K562 (cell line): ENCODE measurements at regions not wholly inside any gene's neighbourhood (a gene's known extent, or its start where the extent isn't known, plus 50 kb on each side); places are given as distances from the start of the nearest gene placed in this dataset.

Experiments used
- ATAC-seq: fragments of 200-7000 bp; cut with Tn5 transposase; 3 replicates; pipeline ENCODE4 v1.9.1; 2020; ENCODE audit warnings: moderate library complexity
- BruUV-seq: library from RNA; stranded (reverse); fragments of 400-500 nt; replicated peaks from 2 replicates; lab custom pipeline; 2021; lab: Mats Ljungman, UMichigan
- CTCF ChIA-PET: fragments of 300-600 bp; formaldehyde crosslinking; extraction: SDS; loops from one replicate; lab custom pipeline; 2021; ENCODE audit warnings: low intra/inter-chr PET ratio; lab: Yijun Ruan, JAX
- POLR2A ChIA-PET: fragments of 300-600, 350-650 bp; sonication (Branson Sonifier 250); formaldehyde crosslinking; extraction: SDS; loops from one replicate; lab custom pipeline; 2021; ENCODE audit warnings: antibody characterized with exemption, inconsistent platforms; lab: Yijun Ruan, JAX
- DNase-seq, 4 experiments: peaks; one replicate each; pipeline versions ENCODE4 v3.0.0 to v3.0.0-alpha.2; 2011 to 2018; ENCODE audit warnings: low spot score in 3 of 4, mixed read lengths in 3 of 4; ENCODE audit errors: extremely low read depth in 1 of 4
- FAIRE-seq: peaks from 2 replicates; lab custom pipeline; 2011; peaks lifted over from hg19 to GRCh38; lab: Jason Lieb, UNC
- H2AFZ ChIP-seq: 2 replicates; pipeline ENCODE4 v1.6.0; 2011; ENCODE audit warnings: low read depth, low read length, control low read depth, inconsistent platforms
- H3K27ac ChIP-seq: fragments of 200-600 bp; 3 replicates; pipeline ENCODE4 v1.8.0; 2011; ENCODE audit warnings: low read depth, mild to moderate bottlenecking, control low read depth, inconsistent platforms, low read length, moderate library complexity, mixed read lengths; ENCODE audit errors: extremely low read depth
- H3K27me3 ChIP-seq, 2 experiments: fragments of 300-600 bp in 1 of 2; 2 replicates in 1 of 2; 3 replicates in 1 of 2; pipeline versions ENCODE4 v1.6.0 to v1.8.0; 2011; ENCODE audit warnings: inconsistent platforms in 2 of 2, low read length in 2 of 2, mild to moderate bottlenecking in 1 of 2, mixed read lengths in 1 of 2, moderate library complexity in 1 of 2; ENCODE audit not compliant: control insufficient read depth in 2 of 2, insufficient read depth in 2 of 2
- H3K36me3 ChIP-seq: fragments of 300-600 bp; 3 replicates; pipeline ENCODE4 v1.8.0; 2011; ENCODE audit warnings: mild to moderate bottlenecking, low read length, inconsistent platforms; ENCODE audit not compliant: control insufficient read depth, insufficient read depth
- H3K4me1 ChIP-seq, 2 experiments: fragments of 200-600 bp in 1 of 2; replicated peaks in 1 of 2; 2 replicates in 1 of 2; 3 replicates in 1 of 2; pipeline versions ENCODE4 v1.5.1 to v1.8.0; 2011; ENCODE audit warnings: inconsistent platforms in 2 of 2, low read length in 2 of 2, mild to moderate bottlenecking in 1 of 2, mixed read lengths in 1 of 2, moderate library complexity in 1 of 2; ENCODE audit not compliant: control insufficient read depth in 2 of 2, insufficient read depth in 2 of 2
- H3K4me2 ChIP-seq: 2 replicates; pipeline ENCODE4 v1.6.1; 2011; ENCODE audit warnings: low read length, control low read depth, inconsistent platforms, mixed read lengths; ENCODE audit not compliant: insufficient read depth
- H3K4me3 ChIP-seq: fragments of 200-600 bp; sonication (generic), shearing (Covaris generic); 2 replicates; pipeline ENCODE4 v1.5.1; 2016; ENCODE audit warnings: control low read depth, inconsistent platforms
- H3K79me2 ChIP-seq: fragments of 200-600 bp; 3 replicates; pipeline ENCODE4 v1.8.0; 2011; ENCODE audit warnings: low read length, inconsistent platforms; ENCODE audit not compliant: control insufficient read depth, insufficient read depth
- H3K9ac ChIP-seq, 2 experiments: 2 replicates each; pipeline versions ENCODE4 v1.6.0 to v1.6.1; 2011; ENCODE audit warnings: low read depth in 2 of 2, low read length in 2 of 2, control low read depth in 1 of 2, inconsistent platforms in 1 of 2, mild to moderate bottlenecking in 1 of 2, mixed read lengths in 1 of 2; ENCODE audit not compliant: insufficient read depth in 1 of 2
- H3K9me1 ChIP-seq: one replicate; pipeline ENCODE4 v1.6.0; 2011; ENCODE audit warnings: inconsistent platforms, mild to moderate bottlenecking, low read length, moderate library complexity; ENCODE audit not compliant: control insufficient read depth, insufficient read depth
- H3K9me3 ChIP-seq: replicated peaks from 2 replicates; pipeline ENCODE4 v1.5.1; 2011; ENCODE audit warnings: low read depth, low read length, inconsistent platforms; ENCODE audit not compliant: control insufficient read depth, insufficient read depth
- H4K20me1 ChIP-seq: replicated peaks from 2 replicates; pipeline ENCODE4 v1.6.1; 2011; ENCODE audit warnings: low read length, inconsistent platforms, mixed read lengths; ENCODE audit not compliant: control insufficient read depth, insufficient read depth
- BRF1 ChIP-seq: IDR thresholded peaks from 3 replicates; pipeline ENCODE4 v1.6.1; 2011; ENCODE audit warnings: borderline replicate concordance, mild to moderate bottlenecking; ENCODE audit not compliant: insufficient read length; ENCODE audit errors: extremely low read depth
- DMBX1 ChIP-seq: fragments of 250-450 bp; sonication (Bioruptor Pico); IDR thresholded peaks from 2 replicates; pipeline ENCODE4 v1.8.0; 2022; ENCODE audit warnings: inconsistent platforms, mild to moderate bottlenecking, moderate library complexity, borderline replicate concordance
- MCM7 ChIP-seq, 2 experiments: fragments of 450-650 bp; IDR thresholded peaks; 2 replicates each; pipeline ENCODE4 v1.6.1; 2016 to 2018
- NCOA2 ChIP-seq, 2 experiments: fragments of 450-650 bp; IDR thresholded peaks; 2 replicates each; pipeline ENCODE4 v1.6.1; 2018; ENCODE audit warnings: mild to moderate bottlenecking in 2 of 2, moderate library complexity in 1 of 2; ENCODE audit not compliant: partially characterized antibody in 2 of 2
- XRCC4 ChIP-seq: IDR thresholded peaks from one replicate; pipeline ENCODE4 v1.6.1; 2011; ENCODE audit not compliant: insufficient read depth, insufficient read length; ENCODE audit errors: extremely low read depth
- ZNF347 ChIP-seq: fragments of 450-650 bp; formaldehyde crosslinking; IDR thresholded peaks from 2 replicates; pipeline ENCODE4 v1.4.0; 2020; ENCODE audit warnings: low read depth, mild to moderate bottlenecking, moderate library complexity
- ZNF740 ChIP-seq, 3 experiments: fragments of 200-800 bp in 1 of 3; sonication (Bioruptor generic) in 1 of 3; sonication (generic) in 1 of 3; formaldehyde crosslinking in 1 of 3; IDR thresholded peaks; 2 replicates each; pipeline versions ENCODE4 v1.6.1 to v1.8.0; 2016 to 2022; ENCODE audit warnings: mild to moderate bottlenecking in 2 of 3, missing compliant biosample characterization in 2 of 3, missing genetic modification characterization in 2 of 3, missing genetic modification reagents in 1 of 3
- WGBS: fragments of 100-300 bp; shearing (Covaris generic); methylation state at CpG from one replicate; pipeline ENCODE4 v1.1.6; 2016; ENCODE audit warnings: low coverage, mixed read lengths; ENCODE audit not compliant: insufficient coverage; ENCODE audit errors: missing lambda C conversion rate; 5-methylcytosine and 5-hydroxymethylcytosine counted together
- in situ Hi-C: fragments of 300-500 bp; cut with MboI; formaldehyde crosslinking; loops from 4 replicates; pipeline ENCODE4 v1.15.0; 2018; ENCODE audit warnings: inconsistent platforms, mixed read lengths
- intact Hi-C: fragments of 100-400 bp; cut with micrococcal nuclease; formaldehyde crosslinking; loops from 2 replicates; pipeline ENCODE4 v1.14.2; 2022
- TF ChIP-seq, protein P1 (sequence below): fragments of 250-450 bp; sonication (Bioruptor Pico); IDR thresholded peaks from 2 replicates; pipeline ENCODE4 v1.8.0; 2021; ENCODE audit warnings: moderate library complexity, mild to moderate bottlenecking, inconsistent platforms

GRCh38 chr9:106560540-106560939 is 302.4 kb upstream of the ZNF462 start:
- Histone ChIP-seq H3K4me2 (no peak overlapping the region), H2AFZ (no peak overlapping the region), H3K36me3 (no peaks in the 10 kb centered on the region), H3K27me3 (no peaks in the 10 kb centered on the region), H3K9ac (no peak overlapping the region), H3K4me1 (no peaks in the 10 kb centered on the region), H4K20me1 (no peaks in the 10 kb centered on the region), H3K9me1 (no peaks in the 10 kb centered on the region), H3K79me2 (no peaks in the 10 kb centered on the region), H3K4me3 (no peak overlapping the region), H3K9me3 (no peaks in the 10 kb centered on the region; the same call in 1 of the 2 replicates), H3K27ac (no peak overlapping the region)
- BruUV-seq, result no TSS peak
- in situ Hi-C loops, result no loop called here
- DNase-seq (no peak), FAIRE-seq (no peak), ATAC-seq (no peak)
- CTCF ChIA-PET, result no interaction called here
- WGBS, result 14% methylated on average over 1 of the region's 1 CpG
- POLR2A ChIA-PET, result no interaction called here
- TF ChIP-seq ZNF740 (CRISPR knock-in tag; IDR thresholded peaks at IDR 0.05), result no peak
- no peak for TF ChIP-seq ZNF740 (tag; IDR thresholded peaks at IDR 0.05)
- TF ChIP-seq BRF1, result no peak
- TF ChIP-seq ZNF347, result no peak
- no peak for TF ChIP-seq XRCC4
- TF ChIP-seq, protein P1, sequence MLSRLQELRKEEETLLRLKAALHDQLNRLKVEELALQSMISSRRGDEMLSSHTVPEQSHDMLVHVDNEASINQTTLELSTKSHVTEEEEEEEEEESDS, result no peak
- TF ChIP-seq NCOA2 (IDR thresholded peaks at IDR 0.05; ENCODE audit: partially characterized antibody in 2 of 2), result no peak
- TF ChIP-seq DMBX1, result no peak
- TF ChIP-seq MCM7 (IDR thresholded peaks at IDR 0.05), result no peak
- intact Hi-C loops, result no loop called here
